ENCODE measurements at regions not wholly inside any gene's neighbourhood (a gene's known extent, or its start where the extent isn't known, plus 50 kb on each side); places are given as distances from the start of the nearest gene placed in this dataset.

- no peak for TF ChIP-seq ATF3 (IDR thresholded peaks at IDR 0.05)
- no peak for TF ChIP-seq ATF3 (CRISPR knock-in tag; conservative IDR thresholded peaks at IDR 0.05)
- no peak for TF ChIP-seq SIN3A (IDR thresholded peaks at IDR 0.05; ENCODE audit: borderline replicate concordance in 2 of 2, control insufficient read depth in 1 of 2, low read depth in 2 of 2, low read length in 2 of 2)
- no peak for TF ChIP-seq ARID1B (IDR thresholded peaks at IDR 0.05)
- TF ChIP-seq ZBTB12 (CRISPR knock-in tag; IDR thresholded peaks at IDR 0.05), result no peak
- no peak for TF ChIP-seq FOXK2 (conservative IDR thresholded peaks at IDR 0.05 in 1 of 2, IDR thresholded peaks at IDR 0.05 in 1 of 2; ENCODE audit: low read depth in 2 of 2)
- no peak for TF ChIP-seq ZMIZ1 (IDR thresholded peaks at IDR 0.05; ENCODE audit: low read depth in 2 of 2, low read length in 2 of 2)
- no peak for TF ChIP-seq CC2D1A (IDR thresholded peaks at IDR 0.05)
- TF ChIP-seq HMGN3 (IDR thresholded peaks at IDR 0.05; ENCODE audit: borderline replicate concordance, extremely low read depth, insufficient read length, low read depth, low read length), result no peak
Measured at GRCh38 chr13:107736170-107736569, 479.2 kb downstream of the LIG4 start.

Data from K562 (cell line).